Panc1 (cell line): ENCODE measurements at regions not wholly inside any gene's neighbourhood (a gene's known extent, or its start where the extent isn't known, plus 50 kb on each side); places are given as distances from the start of the nearest gene placed in this dataset.

Experiments
- ATAC-seq: fragments of 200-7000 bp; cut with Tn5 transposase; 2 replicates; pipeline ENCODE4 v1.9.1; 2020; ENCODE audit warnings: mild to moderate bottlenecking, moderate library complexity
- BruUV-seq: library from RNA; stranded (reverse); fragments of 400-500 nt; replicated peaks from 2 replicates; lab custom pipeline; 2021; lab: Mats Ljungman, UMichigan
- CTCF ChIA-PET: fragments of 300-600 bp; sonication (Branson Sonifier 250); formaldehyde crosslinking; loops from one replicate; lab custom pipeline; 2022; ENCODE audit warnings: antibody characterized with exemption; lab: Charles Lee
- POLR2A ChIA-PET: fragments of 300-600 bp; sonication (Branson Sonifier 250); formaldehyde crosslinking; loops from one replicate; lab custom pipeline; 2022; ENCODE audit warnings: antibody characterized with exemption; lab: Charles Lee
- DNase-seq: peaks from one replicate; pipeline ENCODE4 v3.0.0-alpha.2; 2010; ENCODE audit warnings: low read depth, low spot score
- H3K27ac ChIP-seq: 2 replicates; pipeline ENCODE4 v1.5.1; 2011; ENCODE audit warnings: mild to moderate bottlenecking, low read length, inconsistent platforms
- H3K27me3 ChIP-seq: fragments of 200-500 bp; sonication (Bioruptor generic); 2 replicates; pipeline ENCODE4 v1.6.0; 2014; ENCODE audit warnings: low read length, inconsistent platforms; ENCODE audit not compliant: control insufficient read depth, insufficient read depth
- H3K36me3 ChIP-seq: fragments of 200-500 bp; sonication (Bioruptor generic); 2 replicates; pipeline ENCODE4 v1.5.1; 2014; ENCODE audit warnings: inconsistent platforms, mild to moderate bottlenecking, low read length, moderate library complexity; ENCODE audit not compliant: control insufficient read depth, insufficient read depth
- H3K4me1 ChIP-seq: 2 replicates; pipeline ENCODE4 v1.5.1; 2011; ENCODE audit warnings: inconsistent platforms, mild to moderate bottlenecking, low read length, moderate library complexity; ENCODE audit not compliant: control insufficient read depth, insufficient read depth
- H3K4me3 ChIP-seq, 2 experiments: 2 replicates each; pipeline ENCODE4 v1.5.1; 2011 to 2012; ENCODE audit warnings: low read depth in 2 of 2, low read length in 2 of 2, mild to moderate bottlenecking in 2 of 2, inconsistent platforms in 1 of 2, moderate library complexity in 1 of 2
- H3K9me3 ChIP-seq: fragments of 200-500 bp; sonication (Bioruptor generic); 2 replicates; pipeline ENCODE4 v1.5.1; 2014; ENCODE audit warnings: low read depth, mild to moderate bottlenecking, inconsistent platforms, low read length, moderate library complexity; ENCODE audit not compliant: control insufficient read depth, insufficient read depth
- CTCF ChIP-seq: fragments of 450-650 bp; IDR thresholded peaks from 2 replicates; pipeline ENCODE4 v1.5.1; 2017; ENCODE audit warnings: mild to moderate bottlenecking
- POLR2AphosphoS5 ChIP-seq: IDR thresholded peaks from 2 replicates; pipeline ENCODE4 v1.6.1; 2012; ENCODE audit warnings: mild to moderate bottlenecking, low read depth, low read length, moderate library complexity
- SIN3A ChIP-seq: IDR thresholded peaks from 2 replicates; pipeline ENCODE4 v1.6.1; 2012; ENCODE audit warnings: low read depth, mild to moderate bottlenecking, low read length, moderate library complexity, borderline replicate concordance; ENCODE audit not compliant: insufficient read depth
- TCF7L2 ChIP-seq: IDR thresholded peaks from 2 replicates; pipeline ENCODE4 v1.6.1; 2011; ENCODE audit warnings: mild to moderate bottlenecking, low read depth, low read length, inconsistent platforms
- in situ Hi-C: cut with HindIII; loops from 2 replicates; pipeline ENCODE4 v1.10.0; 2016; ENCODE audit warnings: low sequenced_read_pairs, low pct_unique_long_range_greater_than_20kb
- intact Hi-C: fragments of 100-400 bp; cut with micrococcal nuclease; formaldehyde crosslinking; loops from one replicate; pipeline ENCODE4 v1.10.0; 2022; ENCODE audit not compliant: unreplicated experiment
- TF ChIP-seq, protein P1 (sequence below), 2 experiments: IDR thresholded peaks; 2 replicates each; pipeline ENCODE4 v1.6.1; 2011 to 2012; ENCODE audit warnings: low read depth in 2 of 2, control low read depth in 1 of 2, low read length in 1 of 2, mild to moderate bottlenecking in 1 of 2, moderate library complexity in 1 of 2; ENCODE audit not compliant: insufficient read depth in 1 of 2

DNA sequence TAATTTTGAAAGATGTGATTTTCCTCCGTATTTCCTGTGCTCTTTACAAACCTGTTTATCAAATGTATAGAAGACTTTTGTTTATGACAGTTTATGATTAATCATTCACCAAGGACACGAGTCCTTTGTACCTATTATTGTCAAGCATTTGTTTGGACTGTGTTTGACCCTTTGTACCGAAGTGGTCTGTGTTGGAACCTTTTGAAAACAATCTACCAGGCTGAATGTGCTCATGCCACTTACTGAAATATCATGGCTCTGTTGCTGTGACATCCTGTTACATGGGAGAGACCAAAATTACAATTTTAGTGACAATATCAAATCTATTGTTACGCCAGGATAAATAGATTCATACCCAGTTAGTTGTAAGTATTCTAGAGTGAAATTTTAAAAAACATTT lies 193.6 kb downstream of the IRS2 start:
- intact Hi-C loops (no loop called here), in situ Hi-C loops (no loop called here)
- ATAC-seq (no peak), DNase-seq (no peak)
- BruUV-seq, result no TSS peak
- no peaks in the 10 kb centered on the region for H3K4me1 ChIP-seq
- no peak overlapping the region for H3K27ac ChIP-seq
- no peaks in the 10 kb centered on the region for H3K27me3 ChIP-seq
- ChIA-PET CTCF (no interaction called here), POLR2A (no interaction called here)
- H3K36me3 ChIP-seq, result no peaks in the 10 kb centered on the region
- no peak overlapping the region for H3K4me3 ChIP-seq
- H3K9me3 ChIP-seq, result no peaks in the 10 kb centered on the region
- TF ChIP-seq POLR2AphosphoS5 (no peak), TCF7L2 (no peak), CTCF (no peak), SIN3A (no peak)
- TF ChIP-seq, protein P1, sequence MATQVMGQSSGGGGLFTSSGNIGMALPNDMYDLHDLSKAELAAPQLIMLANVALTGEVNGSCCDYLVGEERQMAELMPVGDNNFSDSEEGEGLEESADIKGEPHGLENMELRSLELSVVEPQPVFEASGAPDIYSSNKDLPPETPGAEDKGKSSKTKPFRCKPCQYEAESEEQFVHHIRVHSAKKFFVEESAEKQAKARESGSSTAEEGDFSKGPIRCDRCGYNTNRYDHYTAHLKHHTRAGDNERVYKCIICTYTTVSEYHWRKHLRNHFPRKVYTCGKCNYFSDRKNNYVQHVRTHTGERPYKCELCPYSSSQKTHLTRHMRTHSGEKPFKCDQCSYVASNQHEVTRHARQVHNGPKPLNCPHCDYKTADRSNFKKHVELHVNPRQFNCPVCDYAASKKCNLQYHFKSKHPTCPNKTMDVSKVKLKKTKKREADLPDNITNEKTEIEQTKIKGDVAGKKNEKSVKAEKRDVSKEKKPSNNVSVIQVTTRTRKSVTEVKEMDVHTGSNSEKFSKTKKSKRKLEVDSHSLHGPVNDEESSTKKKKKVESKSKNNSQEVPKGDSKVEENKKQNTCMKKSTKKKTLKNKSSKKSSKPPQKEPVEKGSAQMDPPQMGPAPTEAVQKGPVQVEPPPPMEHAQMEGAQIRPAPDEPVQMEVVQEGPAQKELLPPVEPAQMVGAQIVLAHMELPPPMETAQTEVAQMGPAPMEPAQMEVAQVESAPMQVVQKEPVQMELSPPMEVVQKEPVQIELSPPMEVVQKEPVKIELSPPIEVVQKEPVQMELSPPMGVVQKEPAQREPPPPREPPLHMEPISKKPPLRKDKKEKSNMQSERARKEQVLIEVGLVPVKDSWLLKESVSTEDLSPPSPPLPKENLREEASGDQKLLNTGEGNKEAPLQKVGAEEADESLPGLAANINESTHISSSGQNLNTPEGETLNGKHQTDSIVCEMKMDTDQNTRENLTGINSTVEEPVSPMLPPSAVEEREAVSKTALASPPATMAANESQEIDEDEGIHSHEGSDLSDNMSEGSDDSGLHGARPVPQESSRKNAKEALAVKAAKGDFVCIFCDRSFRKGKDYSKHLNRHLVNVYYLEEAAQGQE (IDR thresholded peaks at IDR 0.05; ENCODE audit: insufficient read depth in 1 of 2, low read depth in 2 of 2, low read length in 1 of 2), result no peak

DNA sequence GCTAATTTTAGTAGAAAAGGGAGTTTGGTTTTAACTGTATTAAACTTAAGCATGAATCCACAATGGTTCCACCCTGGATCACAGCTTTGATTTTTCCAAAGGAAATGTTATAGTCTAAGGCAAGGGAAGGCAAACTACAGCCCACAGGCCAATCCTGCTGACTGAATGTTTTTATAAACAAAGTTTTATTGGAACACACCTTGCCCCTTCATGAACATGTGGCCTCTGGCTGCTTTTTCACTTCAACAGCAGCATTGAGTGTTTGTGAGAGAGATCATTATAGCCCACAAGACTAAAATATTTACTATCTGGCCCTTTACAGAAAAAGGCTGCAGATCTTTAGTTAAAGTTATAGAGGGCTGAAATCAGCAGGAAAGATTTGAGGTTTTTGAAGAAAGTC lies 198.7 kb downstream of the IRS2 start:
- H3K4me3 ChIP-seq, result no peak overlapping the region
- TF ChIP-seq POLR2AphosphoS5, result no peak
- TF ChIP-seq, protein P1 (IDR thresholded peaks at IDR 0.05; ENCODE audit: insufficient read depth in 1 of 2, low read depth in 2 of 2, low read length in 1 of 2), result no peak
- no peak for TF ChIP-seq TCF7L2
- no peak for TF ChIP-seq SIN3A
- TF ChIP-seq CTCF, result no peak
- CTCF ChIA-PET, result no interaction called here
- no peak for DNase-seq
- no peaks in the 10 kb centered on the region for H3K36me3 ChIP-seq
- no peaks in the 10 kb centered on the region for H3K4me1 ChIP-seq
- POLR2A ChIA-PET, result no interaction called here
- no TSS peak for BruUV-seq
- no peaks in the 10 kb centered on the region for H3K9me3 ChIP-seq
- in situ Hi-C loops (no loop called here), intact Hi-C loops (no loop called here)
- no peak overlapping the region for H3K27ac ChIP-seq
- ATAC-seq, result no peak
- no peaks in the 10 kb centered on the region for H3K27me3 ChIP-seq
